ENCODE measurements at regions not wholly inside any gene's neighbourhood (a gene's known extent, or its start where the extent isn't known, plus 50 kb on each side); places are given as distances from the start of the nearest gene placed in this dataset.

DNA sequence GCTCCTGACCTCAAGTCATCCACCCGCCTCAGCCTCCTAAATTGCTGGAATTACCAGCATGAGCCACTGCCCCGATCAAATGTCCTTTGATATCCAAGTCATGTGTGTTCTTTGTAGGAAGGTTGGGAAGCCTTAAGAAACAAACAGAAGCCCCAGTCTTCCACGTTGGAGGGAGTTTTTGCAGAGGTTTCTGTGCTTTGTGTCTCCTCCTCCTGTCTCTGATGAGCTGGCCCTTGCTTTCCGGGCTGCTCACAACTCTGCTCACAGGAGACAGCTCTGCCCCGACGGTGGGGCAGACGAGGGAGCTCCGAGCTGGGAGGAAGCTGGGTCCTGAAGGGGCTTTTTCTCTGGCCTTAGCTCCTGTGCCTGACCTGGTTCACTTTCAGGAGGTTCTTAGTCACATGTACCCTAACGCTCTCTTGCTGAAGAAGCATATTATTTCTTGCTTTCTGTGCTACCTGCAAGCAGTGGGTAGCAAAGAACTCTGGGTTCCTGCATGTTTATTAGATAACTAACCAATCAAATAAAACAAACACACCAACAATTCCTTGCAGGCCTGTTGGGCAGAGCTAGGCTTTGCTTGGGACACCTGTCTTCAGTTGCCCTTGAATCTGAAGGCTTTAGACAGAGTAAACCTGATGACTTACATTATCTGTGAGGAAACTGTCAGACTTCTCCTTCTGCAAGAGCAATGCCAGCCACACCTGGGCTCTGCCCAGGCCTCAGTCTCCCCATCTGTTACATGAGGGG is 52.6 kb upstream of the SMAD6 start:
- TF ChIP-seq, protein P1, sequence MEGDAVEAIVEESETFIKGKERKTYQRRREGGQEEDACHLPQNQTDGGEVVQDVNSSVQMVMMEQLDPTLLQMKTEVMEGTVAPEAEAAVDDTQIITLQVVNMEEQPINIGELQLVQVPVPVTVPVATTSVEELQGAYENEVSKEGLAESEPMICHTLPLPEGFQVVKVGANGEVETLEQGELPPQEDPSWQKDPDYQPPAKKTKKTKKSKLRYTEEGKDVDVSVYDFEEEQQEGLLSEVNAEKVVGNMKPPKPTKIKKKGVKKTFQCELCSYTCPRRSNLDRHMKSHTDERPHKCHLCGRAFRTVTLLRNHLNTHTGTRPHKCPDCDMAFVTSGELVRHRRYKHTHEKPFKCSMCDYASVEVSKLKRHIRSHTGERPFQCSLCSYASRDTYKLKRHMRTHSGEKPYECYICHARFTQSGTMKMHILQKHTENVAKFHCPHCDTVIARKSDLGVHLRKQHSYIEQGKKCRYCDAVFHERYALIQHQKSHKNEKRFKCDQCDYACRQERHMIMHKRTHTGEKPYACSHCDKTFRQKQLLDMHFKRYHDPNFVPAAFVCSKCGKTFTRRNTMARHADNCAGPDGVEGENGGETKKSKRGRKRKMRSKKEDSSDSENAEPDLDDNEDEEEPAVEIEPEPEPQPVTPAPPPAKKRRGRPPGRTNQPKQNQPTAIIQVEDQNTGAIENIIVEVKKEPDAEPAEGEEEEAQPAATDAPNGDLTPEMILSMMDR (IDR thresholded peaks at IDR 0.05 in 2 of 3, conservative IDR thresholded peaks at IDR 0.05 in 1 of 3; ENCODE audit: borderline replicate concordance in 1 of 3, insufficient read depth in 1 of 3, low read depth in 2 of 3, low read length in 2 of 3) = no peak
- TF ChIP-seq POLR2AphosphoS5 (IDR thresholded peaks at IDR 0.05; ENCODE audit: low read depth, low read length) = no peak
- TF ChIP-seq EZH2 (IDR thresholded peaks at IDR 0.05) = no peak
- TF ChIP-seq TCF7L2 (IDR thresholded peaks at IDR 0.05; ENCODE audit: borderline replicate concordance, extremely low read depth, insufficient read depth, insufficient read length) = no peak
- no peak for TF ChIP-seq POLR2A (IDR thresholded peaks at IDR 0.05; ENCODE audit: borderline replicate concordance, extremely low read depth, insufficient read depth, insufficient read length)
- TF ChIP-seq, protein P2, sequence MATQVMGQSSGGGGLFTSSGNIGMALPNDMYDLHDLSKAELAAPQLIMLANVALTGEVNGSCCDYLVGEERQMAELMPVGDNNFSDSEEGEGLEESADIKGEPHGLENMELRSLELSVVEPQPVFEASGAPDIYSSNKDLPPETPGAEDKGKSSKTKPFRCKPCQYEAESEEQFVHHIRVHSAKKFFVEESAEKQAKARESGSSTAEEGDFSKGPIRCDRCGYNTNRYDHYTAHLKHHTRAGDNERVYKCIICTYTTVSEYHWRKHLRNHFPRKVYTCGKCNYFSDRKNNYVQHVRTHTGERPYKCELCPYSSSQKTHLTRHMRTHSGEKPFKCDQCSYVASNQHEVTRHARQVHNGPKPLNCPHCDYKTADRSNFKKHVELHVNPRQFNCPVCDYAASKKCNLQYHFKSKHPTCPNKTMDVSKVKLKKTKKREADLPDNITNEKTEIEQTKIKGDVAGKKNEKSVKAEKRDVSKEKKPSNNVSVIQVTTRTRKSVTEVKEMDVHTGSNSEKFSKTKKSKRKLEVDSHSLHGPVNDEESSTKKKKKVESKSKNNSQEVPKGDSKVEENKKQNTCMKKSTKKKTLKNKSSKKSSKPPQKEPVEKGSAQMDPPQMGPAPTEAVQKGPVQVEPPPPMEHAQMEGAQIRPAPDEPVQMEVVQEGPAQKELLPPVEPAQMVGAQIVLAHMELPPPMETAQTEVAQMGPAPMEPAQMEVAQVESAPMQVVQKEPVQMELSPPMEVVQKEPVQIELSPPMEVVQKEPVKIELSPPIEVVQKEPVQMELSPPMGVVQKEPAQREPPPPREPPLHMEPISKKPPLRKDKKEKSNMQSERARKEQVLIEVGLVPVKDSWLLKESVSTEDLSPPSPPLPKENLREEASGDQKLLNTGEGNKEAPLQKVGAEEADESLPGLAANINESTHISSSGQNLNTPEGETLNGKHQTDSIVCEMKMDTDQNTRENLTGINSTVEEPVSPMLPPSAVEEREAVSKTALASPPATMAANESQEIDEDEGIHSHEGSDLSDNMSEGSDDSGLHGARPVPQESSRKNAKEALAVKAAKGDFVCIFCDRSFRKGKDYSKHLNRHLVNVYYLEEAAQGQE (IDR thresholded peaks at IDR 0.05; ENCODE audit: low read depth) = no peak
- no peak for TF ChIP-seq ZNF274 (IDR thresholded peaks at IDR 0.05; ENCODE audit: low read depth, low read length)
- TF ChIP-seq MAX (IDR thresholded peaks at IDR 0.05) = no peak
- no peak for TF ChIP-seq RAD21 (IDR thresholded peaks at IDR 0.05; ENCODE audit: low read depth)
- TF ChIP-seq CEBPB (IDR thresholded peaks at IDR 0.05; ENCODE audit: low read depth) = no peak
- no peak for TF ChIP-seq ZFX (IDR thresholded peaks at IDR 0.05)
- no peak for TF ChIP-seq SIN3A (IDR thresholded peaks at IDR 0.05; ENCODE audit: low read depth)
